Kidney (tissue), 13 donors: ENCODE measurements at regions not wholly inside any gene's neighbourhood (a gene's known extent, or its start where the extent isn't known, plus 50 kb on each side); places are given as distances from the start of the nearest gene placed in this dataset.
"Not testable (repeated sequence)": the region's sequence is repeated elsewhere in the genome, so short reads cannot be mapped to it uniquely, and the experiment has no call there.

ENCODE experiments used
- DNase-seq, 5 donors: peaks; one replicate each; pipeline ENCODE4 v3.0.0-alpha.2; 2013 to 2020
- FAIRE-seq: peaks from 2 replicates; lab custom pipeline; 2012; peaks lifted over from hg19 to GRCh38; lab: Jason Lieb, UNC
- H3K27ac ChIP-seq, 2 donors: one replicate each; pipeline ENCODE4 v1.7.0; 2013; ENCODE audit warnings: low read depth in 2 of 2, low read length in 2 of 2, inconsistent platforms in 1 of 2
- H3K27me3 ChIP-seq: one replicate; pipeline ENCODE4 v1.7.1; 2013; ENCODE audit warnings: low read length, inconsistent platforms; ENCODE audit not compliant: control insufficient read depth, insufficient read depth
- H3K36me3 ChIP-seq, 3 donors: one replicate each; pipeline versions ENCODE4 v1.7.0 to v1.7.1; 2013; ENCODE audit warnings: low read length in 3 of 3, control low read depth in 1 of 3, inconsistent platforms in 1 of 3; ENCODE audit not compliant: insufficient read depth in 3 of 3, control insufficient read depth in 2 of 3
- H3K4me1 ChIP-seq, 3 donors: one replicate each; pipeline versions ENCODE4 v1.7.0 to v1.7.1; 2013; ENCODE audit warnings: low read length in 3 of 3, inconsistent platforms in 1 of 3, low read depth in 1 of 3; ENCODE audit not compliant: control insufficient read depth in 2 of 3, insufficient read depth in 2 of 3
- H3K4me3 ChIP-seq, 3 donors: one replicate each; pipeline versions ENCODE4 v1.7.0 to v1.8.1; 2013; ENCODE audit warnings: low read length in 3 of 3, control low read depth in 1 of 3, inconsistent platforms in 1 of 3
- H3K9ac ChIP-seq, 3 donors: one replicate each; pipeline versions ENCODE4 v1.7.0 to v1.7.1; 2013; ENCODE audit warnings: low read length in 3 of 3, control low read depth in 1 of 3, inconsistent platforms in 1 of 3
- H3K9me3 ChIP-seq, 3 donors: one replicate each; pipeline versions ENCODE4 v1.7.0 to v1.7.1; 2013; ENCODE audit warnings: low read length in 3 of 3, control low read depth in 1 of 3, inconsistent platforms in 1 of 3; ENCODE audit not compliant: control insufficient read depth in 2 of 3, insufficient read depth in 1 of 3
- CTCF ChIP-seq: IDR thresholded peaks from 3 replicates; pipeline ENCODE4 v1.5.1; 2012; ENCODE audit warnings: mild to moderate bottlenecking, moderate library complexity, borderline replicate concordance; ENCODE audit not compliant: insufficient read depth; ENCODE audit errors: extremely low read depth
- intact Hi-C: fragments of 100-400 bp; cut with DNase I; formaldehyde crosslinking; loops from one replicate; pipeline ENCODE4 v1.11.1; 2022
- donor health status: control.
- donor health status: control.
- donor health status: control.
- donor health status: control.
- donor health status: control.
- donor health status: DM: yes; HTN: yes; CAD: no.
- donor health status: Normal renal cell carcinoma (clear cell type).

GRCh38 chr2:241984658-241985057, 115.1 kb downstream of the RTP5 start:
- Histone ChIP-seq H3K27me3 (no peaks in the 10 kb centered on the region), H3K9ac (no peak overlapping the region), H3K36me3 (no peaks in the 10 kb centered on the region), H3K4me1 (no peaks in the 10 kb centered on the region), H3K4me3 (no peak overlapping the region), H3K27ac (no peak overlapping the region), H3K9me3 (peaks cover 0 to under 1% (median 0%) of the 10 kb centered on the region in 3 donors)
- no peak for TF ChIP-seq CTCF
- intact Hi-C loops = no loop called here
- FAIRE-seq = no peak
- no peak for DNase-seq

GRCh38 chr2:241985161-241985985, 115.8 kb downstream of the RTP5 start:
- H3K9ac ChIP-seq, H3K9me3 ChIP-seq, H3K27ac ChIP-seq, H3K27me3 ChIP-seq, FAIRE-seq, H3K4me3 ChIP-seq, DNase-seq, H3K36me3 ChIP-seq, intact Hi-C loops, H3K4me1 ChIP-seq: not testable (repeated sequence)

- Histone ChIP-seq H3K9ac (no peak overlapping the region), H3K36me3 (no peaks in the 10 kb centered on the region), H3K4me3 (no peak overlapping the region), H3K9me3 (peaks cover 0 to 2% (median 0%) of the 10 kb centered on the region in 3 donors), H3K4me1 (no peaks in the 10 kb centered on the region), H3K27ac (no peak overlapping the region), H3K27me3 (no peaks in the 10 kb centered on the region)
- intact Hi-C loops = no loop called here
- FAIRE-seq = no peak
- no peak for DNase-seq
- no peak for TF ChIP-seq CTCF
Observed at GRCh38 chr2:241985986-241986329, 116.4 kb downstream of the RTP5 start.

- intact Hi-C loops = no loop called here
- Histone ChIP-seq H3K27me3 (no peaks in the 10 kb centered on the region), H3K9ac (no peak overlapping the region), H3K36me3 (no peaks in the 10 kb centered on the region), H3K9me3 (peaks cover 0 to 2% (median 0%) of the 10 kb centered on the region in 3 donors), H3K4me1 (no peaks in the 10 kb centered on the region), H3K4me3 (no peak overlapping the region), H3K27ac (no peak overlapping the region)
- DNase-seq = no peak
- TF ChIP-seq CTCF = no peak
- no peak for FAIRE-seq
Observed at GRCh38 chr2:241986836-241987641, 117.5 kb downstream of the RTP5 start.
